CD14-positive monocyte (primary cell): ENCODE measurements at regions not wholly inside any gene's neighbourhood (a gene's known extent, or its start where the extent isn't known, plus 50 kb on each side); places are given as distances from the start of the nearest gene placed in this dataset.

Experiments used
- DNase-seq, 3 donors: peaks; one replicate each; pipeline ENCODE4 v3.0.0-alpha.2; 2011 to 2022
- H2AFZ ChIP-seq: 2 replicates; pipeline ENCODE4 v1.6.0; 2012; ENCODE audit warnings: mild to moderate bottlenecking, low read depth, low read length, inconsistent platforms; ENCODE audit not compliant: insufficient read depth, poor library complexity, severe bottlenecking
- H3K27ac ChIP-seq, 2 donors: 1 replicate in 1 of 2; 2 replicates in 1 of 2; pipeline ENCODE4 v1.5.1; 2012 to 2013; ENCODE audit warnings: low read length in 2 of 2, control low read depth in 1 of 2, inconsistent platforms in 1 of 2, low read depth in 1 of 2, mild to moderate bottlenecking in 1 of 2
- H3K27me3 ChIP-seq, 2 donors: one replicate each; pipeline versions ENCODE4 v1.6.0 to v1.6.1; 2011 to 2013; ENCODE audit warnings: low read length in 2 of 2; ENCODE audit not compliant: control insufficient read depth in 2 of 2, insufficient read depth in 2 of 2
- H3K36me3 ChIP-seq, 2 donors: replicated peaks in 1 of 2; 1 replicate in 1 of 2; 2 replicates in 1 of 2; pipeline versions ENCODE4 v1.5.1 to v1.6.1; 2012 to 2013; ENCODE audit warnings: low read length in 2 of 2, control low read depth in 1 of 2, inconsistent platforms in 1 of 2, mild to moderate bottlenecking in 1 of 2; ENCODE audit not compliant: insufficient read depth in 2 of 2, control insufficient read depth in 1 of 2
- H3K4me1 ChIP-seq, 2 donors: 1 replicate in 1 of 2; 2 replicates in 1 of 2; pipeline versions ENCODE4 v1.5.1 to v1.6.1; 2012 to 2013; ENCODE audit warnings: low read length in 2 of 2, control low read depth in 1 of 2, inconsistent platforms in 1 of 2, mild to moderate bottlenecking in 1 of 2, moderate library complexity in 1 of 2; ENCODE audit not compliant: insufficient read depth in 2 of 2, control insufficient read depth in 1 of 2
- H3K4me2 ChIP-seq: replicated peaks from 2 replicates; pipeline ENCODE3; 2012; ENCODE audit warnings: low read length, moderate library complexity, mild to moderate bottlenecking; ENCODE audit not compliant: poor library complexity, severe bottlenecking; ENCODE audit errors: extremely low read depth
- H3K4me3 ChIP-seq, 3 experiments: fragments of 200-600 bp in 1 of 3; sonication (generic) in 1 of 3; replicated peaks in 1 of 3; 1 replicate in 2 of 3; 2 replicates in 1 of 3; pipeline ENCODE4 v1.5.1; 2011 to 2013; ENCODE audit warnings: low read length in 3 of 3, mild to moderate bottlenecking in 3 of 3, control low read depth in 2 of 3, low read depth in 2 of 3, inconsistent platforms in 1 of 3, moderate library complexity in 1 of 3
- H3K79me2 ChIP-seq: 2 replicates; pipeline ENCODE4 v1.6.0; 2012; ENCODE audit warnings: mild to moderate bottlenecking, control low read depth, inconsistent platforms, low read length, moderate library complexity; ENCODE audit not compliant: insufficient read depth
- H3K9ac ChIP-seq: 2 replicates; pipeline ENCODE4 v1.6.0; 2017; ENCODE audit warnings: low read length, mild to moderate bottlenecking; ENCODE audit not compliant: insufficient read depth, poor library complexity, severe bottlenecking
- H3K9me3 ChIP-seq, 2 donors: replicated peaks in 1 of 2; 1 replicate in 1 of 2; 2 replicates in 1 of 2; pipeline versions ENCODE4 v1.5.1 to v1.6.1; 2012 to 2013; ENCODE audit warnings: low read length in 2 of 2, control low read depth in 1 of 2; ENCODE audit not compliant: control insufficient read depth in 1 of 2, insufficient read depth in 1 of 2
- H4K20me1 ChIP-seq: 2 replicates; pipeline ENCODE4 v1.6.0; 2012; ENCODE audit warnings: mild to moderate bottlenecking, low read length, control low read depth, moderate library complexity; ENCODE audit not compliant: insufficient read depth
- H3K27ac Mint-ChIP-seq, 7 donors: one replicate each; pipeline ENCODE4 v1.8.0; 2020; ENCODE audit warnings: mild to moderate bottlenecking in 7 of 7, mixed read lengths in 7 of 7, moderate library complexity in 6 of 7, inconsistent platforms in 2 of 7
- H3K27me3 Mint-ChIP-seq, 3 donors: one replicate each; pipeline ENCODE4 v1.8.0; 2021 to 2022; ENCODE audit warnings: low read depth in 3 of 3, mild to moderate bottlenecking in 3 of 3, mixed read lengths in 3 of 3, moderate library complexity in 3 of 3, inconsistent platforms in 1 of 3
- H3K36me3 Mint-ChIP-seq, 2 donors: one replicate each; pipeline ENCODE4 v1.8.0; 2020; ENCODE audit warnings: mixed read lengths in 2 of 2, inconsistent platforms in 1 of 2, mild to moderate bottlenecking in 1 of 2
- H3K4me1 Mint-ChIP-seq: one replicate; pipeline ENCODE4 v1.8.0; 2020; ENCODE audit warnings: mild to moderate bottlenecking, mixed read lengths
- H3K4me3 Mint-ChIP-seq, 2 donors: one replicate each; pipeline ENCODE4 v1.8.0; 2020; ENCODE audit warnings: mild to moderate bottlenecking in 2 of 2, mixed read lengths in 2 of 2, moderate library complexity in 1 of 2
- H3K9me3 Mint-ChIP-seq, 7 donors: one replicate each; pipeline ENCODE4 v1.8.0; 2020 to 2022; ENCODE audit warnings: mixed read lengths in 7 of 7, mild to moderate bottlenecking in 6 of 7, moderate library complexity in 6 of 7, inconsistent platforms in 2 of 7
- CTCF ChIP-seq: fragments of 200-600 bp; IDR thresholded peaks from one replicate; pipeline ENCODE4 v1.8.0; 2022; ENCODE audit warnings: antibody characterized with exemption, mild to moderate bottlenecking
- WGBS: methylation state at CpG from one replicate; pipeline ENCODE4 v1.1.5; 2013; ENCODE audit warnings: missing lambda C conversion rate; ENCODE audit not compliant: insufficient coverage; 5-methylcytosine and 5-hydroxymethylcytosine counted together
- intact Hi-C, 2 donors: fragments of 100-400 bp; cut with micrococcal nuclease; formaldehyde crosslinking; loops; one replicate each; pipeline versions ENCODE4 v1.15.0 to v1.15.1; 2023

DNA sequence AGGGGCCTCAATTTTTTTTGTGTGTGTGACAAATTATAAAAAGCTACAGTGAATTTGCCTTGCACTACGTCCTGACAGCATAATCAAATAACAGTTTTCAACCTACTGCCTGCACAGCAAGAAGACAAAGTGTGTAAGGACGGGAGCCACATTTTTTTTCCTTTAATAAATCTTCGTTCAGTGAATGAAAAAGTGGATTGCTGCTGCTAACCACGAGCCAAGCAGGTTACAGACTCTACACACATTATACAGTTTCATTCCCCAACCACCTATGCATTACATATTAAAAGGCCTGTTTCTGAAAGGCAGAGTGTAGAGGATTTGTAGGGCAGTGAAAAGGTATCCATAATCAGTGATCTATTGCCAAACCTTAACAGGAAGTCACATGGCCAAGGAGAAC, 570.0 kb upstream of the BTBD3 start:
- Histone ChIP-seq H4K20me1 (no peaks in the 10 kb centered on the region), H3K4me1 (peaks cover 7 to 8% of the 10 kb centered on the region in 2 donors), H3K27ac (no peak overlapping the region), H3K79me2 (no peaks in the 10 kb centered on the region), H3K9ac (no peak overlapping the region), H3K36me3 (no peaks in the 10 kb centered on the region), H3K4me3 (no peak overlapping the region), H2AFZ (no peak overlapping the region), H3K4me2 (no peak overlapping the region), H3K9me3 (no peaks in the 10 kb centered on the region), H3K27me3 (no peaks in the 10 kb centered on the region)
- Mint-ChIP-seq H3K36me3 (no peaks in the 10 kb centered on the region), H3K4me3 (no peak overlapping the region), H3K27me3 (peaks cover 0 to 2% (median 1%) of the 10 kb centered on the region in 3 donors), H3K4me1 (peaks cover 14% of the 10 kb centered on the region), H3K27ac (no peak overlapping the region), H3K9me3 (peaks cover 0 to 3% (median 2%) of the 10 kb centered on the region in 7 donors)
- 100% methylated on average over 2 of the region's 4 CpGs for WGBS
- intact Hi-C loops, result no loop called here
- DNase-seq, result no peak
- TF ChIP-seq CTCF, result no peak

DNA sequence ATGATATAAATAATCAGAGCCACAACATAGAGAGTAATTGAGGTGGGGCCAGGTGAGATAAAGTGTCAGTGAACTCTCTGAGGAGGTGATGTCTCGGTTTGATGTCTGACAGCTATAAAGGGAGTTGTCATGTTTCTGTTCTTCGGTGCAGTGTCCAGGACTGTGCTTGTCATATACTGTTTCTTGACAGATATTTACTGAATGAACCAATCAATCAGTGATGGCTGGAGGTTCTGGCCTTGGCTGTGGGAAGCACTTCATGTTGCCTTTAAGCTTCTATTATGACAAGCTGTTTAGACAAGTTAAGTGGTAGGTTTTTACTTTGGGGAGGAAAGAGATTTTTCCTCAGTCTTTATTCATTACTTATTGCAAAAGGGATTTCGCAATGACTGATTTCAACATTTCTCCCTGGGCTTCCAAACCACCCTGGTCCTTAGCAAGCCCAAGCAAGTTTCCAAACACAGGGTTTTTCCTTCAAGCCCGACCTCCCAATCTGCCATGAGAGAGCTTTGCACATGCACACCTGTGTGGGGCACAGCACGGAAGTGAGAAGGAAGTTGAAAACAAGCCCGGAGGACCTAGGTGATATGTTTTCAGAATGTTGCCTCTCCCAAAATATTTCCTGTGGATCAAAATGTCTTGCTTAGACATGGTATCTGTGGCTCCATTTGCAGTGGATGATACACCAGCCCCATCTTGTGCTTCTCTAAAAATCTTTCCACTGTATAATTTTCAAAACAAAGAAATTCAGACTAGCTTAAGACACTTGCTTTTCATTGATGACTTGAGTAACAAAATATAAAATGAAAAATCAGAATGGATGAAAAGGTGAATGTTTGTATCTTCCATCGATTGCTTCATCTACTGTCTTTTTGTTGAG, 567.3 kb upstream of the BTBD3 start:
- Histone ChIP-seq H3K9ac (no peak overlapping the region), H3K27ac (no peak overlapping the region), H3K36me3 (no peaks in the 10 kb centered on the region), H3K79me2 (no peaks in the 10 kb centered on the region), H3K4me3 (no peak overlapping the region), H4K20me1 (no peaks in the 10 kb centered on the region), H2AFZ (no peak overlapping the region), H3K4me2 (peak overlapping the region; percentile 29), H3K9me3 (no peaks in the 10 kb centered on the region), H3K4me1 (peaks cover 7 to 8% of the 10 kb centered on the region in 2 donors), H3K27me3 (no peaks in the 10 kb centered on the region)
- peak; percentile 4 to 25 (median 14) for DNase-seq
- Mint-ChIP-seq H3K4me1 (peaks cover 14% of the 10 kb centered on the region), H3K27me3 (peaks cover 2% of the 10 kb centered on the region in 3 donors), H3K9me3 (peaks cover 0 to 3% (median 0%) of the 10 kb centered on the region in 7 donors), H3K27ac (no peak overlapping the region), H3K4me3 (no peak overlapping the region), H3K36me3 (no peaks in the 10 kb centered on the region)
- intact Hi-C loops, result no loop called here
- TF ChIP-seq CTCF, result no peak
- WGBS, result 100% methylated on average over 1 of the region's 7 CpGs
